ENCODE measurements at regions not wholly inside any gene's neighbourhood (a gene's known extent, or its start where the extent isn't known, plus 50 kb on each side); places are given as distances from the start of the nearest gene placed in this dataset.

- TF ChIP-seq CTCF (conservative IDR thresholded peaks at IDR 0.05) (no peak), ZFX (IDR thresholded peaks at IDR 0.05) (no peak)
Observed at GRCh38 chr6:81340946-81341345, 411.5 kb downstream of the TENT5A start.
